DND-41 (cell line): ENCODE measurements at regions not wholly inside any gene's neighbourhood (a gene's known extent, or its start where the extent isn't known, plus 50 kb on each side); places are given as distances from the start of the nearest gene placed in this dataset.
A peak's percentile ranks its signal among the peaks of the same experiment; 100 is the strongest.
"Not testable (repeated sequence)": the region's sequence is repeated elsewhere in the genome, so short reads cannot be mapped to it uniquely, and the experiment has no call there.

ENCODE experiments used
- ATAC-seq: fragments of 200-7000 bp; cut with Tn5 transposase; 3 replicates; pipeline ENCODE4 v1.9.1; 2021; ENCODE audit warnings: low read depth; ENCODE audit not compliant: insufficient read depth
- DNase-seq: peaks from one replicate; pipeline ENCODE4 v3.0.0-alpha.2; 2020
- H2AFZ ChIP-seq: 2 replicates; pipeline ENCODE4 v1.6.0; 2012; ENCODE audit warnings: low read depth, low read length
- H3K27ac ChIP-seq: 2 replicates; pipeline ENCODE4 v1.5.1; 2012; ENCODE audit warnings: low read length, inconsistent platforms
- H3K27me3 ChIP-seq: fragments of 200-600 bp; sonication (generic); 2 replicates; pipeline ENCODE4 v1.6.0; 2012; ENCODE audit warnings: low read length, mild to moderate bottlenecking, inconsistent platforms; ENCODE audit not compliant: insufficient read depth, poor library complexity
- H3K36me3 ChIP-seq: 2 replicates; pipeline ENCODE4 v1.5.1; 2012; ENCODE audit warnings: low read length, inconsistent platforms; ENCODE audit not compliant: insufficient read depth
- H3K4me1 ChIP-seq: 2 replicates; pipeline ENCODE4 v1.5.1; 2012; ENCODE audit warnings: mild to moderate bottlenecking, low read length; ENCODE audit not compliant: insufficient read depth
- H3K4me2 ChIP-seq: 2 replicates; pipeline ENCODE4 v1.6.0; 2012; ENCODE audit warnings: mild to moderate bottlenecking, moderate library complexity, low read length, inconsistent platforms; ENCODE audit not compliant: insufficient read depth
- H3K4me3 ChIP-seq, 2 experiments: fragments of 200-600 bp in 1 of 2; shearing (Covaris generic) in 1 of 2; 2 replicates each; pipeline ENCODE4 v1.5.1; 2012 to 2016; ENCODE audit warnings: inconsistent platforms in 2 of 2, low read length in 2 of 2, mild to moderate bottlenecking in 2 of 2, low read depth in 1 of 2, moderate library complexity in 1 of 2
- H3K79me2 ChIP-seq: 2 replicates; pipeline ENCODE4 v1.6.0; 2012; ENCODE audit warnings: low read length, inconsistent platforms; ENCODE audit not compliant: insufficient read depth
- H3K9ac ChIP-seq: 2 replicates; pipeline ENCODE4 v1.6.0; 2012; ENCODE audit warnings: low read depth, mild to moderate bottlenecking, inconsistent platforms, low read length, moderate library complexity
- H3K9me3 ChIP-seq: 2 replicates; pipeline ENCODE4 v1.5.1; 2012; ENCODE audit warnings: low read length, moderate library complexity, mild to moderate bottlenecking, inconsistent platforms; ENCODE audit not compliant: insufficient read depth, severe bottlenecking
- H4K20me1 ChIP-seq: 2 replicates; pipeline ENCODE4 v1.6.0; 2012; ENCODE audit warnings: low read length; ENCODE audit not compliant: insufficient read depth
- CTCF ChIP-seq: IDR thresholded peaks from 2 replicates; pipeline ENCODE4 v1.5.1; 2012; ENCODE audit warnings: borderline replicate concordance, low read length, moderate library complexity, mild to moderate bottlenecking; ENCODE audit not compliant: poor library complexity, severe bottlenecking; ENCODE audit errors: extremely low read depth
- EZH2 ChIP-seq: IDR thresholded peaks from 3 replicates; pipeline ENCODE4 v1.6.1; 2012; ENCODE audit warnings: borderline replicate concordance, low read depth, mild to moderate bottlenecking, moderate library complexity, low read length, inconsistent platforms; ENCODE audit not compliant: severe bottlenecking

DNA sequence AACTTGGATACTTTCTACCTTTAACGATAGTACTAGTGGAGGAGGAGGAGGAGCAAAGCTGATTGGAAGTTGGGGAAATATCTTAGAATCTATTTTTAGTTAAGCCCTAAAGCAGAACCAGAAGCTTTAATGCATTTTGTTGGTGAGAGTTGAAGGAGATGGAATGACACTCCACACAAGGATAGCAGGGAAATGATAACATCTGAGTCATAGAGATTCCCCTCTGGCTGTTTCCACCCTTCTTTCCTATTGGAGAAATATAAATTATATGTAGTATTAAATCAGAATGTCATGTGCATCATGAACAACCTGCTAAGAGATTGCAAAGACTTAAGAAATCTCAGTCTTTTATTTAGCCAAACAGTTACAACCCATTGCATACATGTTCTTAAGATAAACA is 1357.7 kb downstream of the NCAM2 start:
- DNase-seq (no peak), ATAC-seq (no peak)
- H3K27me3 ChIP-seq = no peaks in the 10 kb centered on the region
- H3K4me3 ChIP-seq = no peak overlapping the region
- H3K36me3 ChIP-seq = no peaks in the 10 kb centered on the region
- no peak overlapping the region for H3K9ac ChIP-seq
- no peak overlapping the region for H2AFZ ChIP-seq
- no peak for TF ChIP-seq CTCF
- no peak for TF ChIP-seq EZH2
- H3K9me3 ChIP-seq = peaks cover 4% of the 10 kb centered on the region
- no peak overlapping the region for H3K4me2 ChIP-seq
- H4K20me1 ChIP-seq = no peaks in the 10 kb centered on the region
- no peaks in the 10 kb centered on the region for H3K79me2 ChIP-seq
- no peaks in the 10 kb centered on the region for H3K4me1 ChIP-seq
- H3K27ac ChIP-seq = no peak overlapping the region

DNA sequence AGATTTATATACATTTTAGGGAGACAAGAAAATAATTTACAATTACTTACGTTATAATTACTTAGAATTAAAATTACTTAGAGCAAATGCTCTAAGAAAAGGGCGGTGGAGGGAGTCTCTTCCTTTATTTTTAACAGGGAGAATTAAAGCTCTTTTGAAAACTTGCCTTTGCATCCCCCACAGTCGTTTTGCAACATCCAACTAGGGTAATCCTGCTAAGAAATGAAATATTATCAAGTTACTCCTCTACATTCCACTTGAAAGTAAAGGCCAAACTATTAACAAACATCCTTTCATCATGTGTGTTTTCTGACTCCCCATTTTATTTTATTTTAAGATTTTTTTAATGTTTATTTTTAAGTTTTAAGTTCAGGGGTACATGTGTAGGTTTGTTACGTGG is 1358.5 kb downstream of the NCAM2 start:
- Histone ChIP-seq H3K9me3 (peaks cover 4% of the 10 kb centered on the region), H3K27me3 (no peaks in the 10 kb centered on the region), H3K4me3 (no peak overlapping the region), H3K36me3 (no peaks in the 10 kb centered on the region), H3K27ac (no peak overlapping the region), H3K4me1 (no peaks in the 10 kb centered on the region), H3K79me2 (no peaks in the 10 kb centered on the region), H3K4me2 (no peak overlapping the region), H4K20me1 (no peaks in the 10 kb centered on the region), H3K9ac (no peak overlapping the region), H2AFZ (no peak overlapping the region; the same call in 1 of the 2 replicates)
- no peak for DNase-seq
- no peak for ATAC-seq
- TF ChIP-seq CTCF (no peak), EZH2 (no peak)

- H4K20me1 ChIP-seq, H3K27ac ChIP-seq, H3K4me2 ChIP-seq, H3K9me3 ChIP-seq, H3K36me3 ChIP-seq, ATAC-seq, H3K27me3 ChIP-seq, H3K79me2 ChIP-seq, H3K9ac ChIP-seq, DNase-seq, H3K4me3 ChIP-seq, H3K4me1 ChIP-seq: not testable (repeated sequence)
- 0 out of 2 replicates have a peak overlapping the region, but pooled peaks have one; percentile 24 for H2AFZ ChIP-seq
These were observed 1361.4 kb downstream of the NCAM2 start for GRCh38 chr21:22359599-22359998.

- Histone ChIP-seq H3K4me1 (no peaks in the 10 kb centered on the region), H2AFZ (peak overlapping the region; percentile 53; the same call in 1 of the 2 replicates), H3K4me3 (no peak overlapping the region), H3K27ac (no peak overlapping the region), H3K36me3 (no peaks in the 10 kb centered on the region), H3K9me3 (no peaks in the 10 kb centered on the region), H4K20me1 (no peaks in the 10 kb centered on the region), H3K9ac (no peak overlapping the region), H3K4me2 (no peak overlapping the region), H3K27me3 (no peaks in the 10 kb centered on the region), H3K79me2 (no peaks in the 10 kb centered on the region)
- TF ChIP-seq EZH2 (no peak), CTCF (no peak)
- DNase-seq (no peak), ATAC-seq (no peak)
These were observed 1365.3 kb downstream of the NCAM2 start for GRCh38 chr21:22363504-22363903.
